SK-N-SH treated with all-trans-retinoic acid at 6 μM for 48 hours (cell line): ENCODE measurements at regions not wholly inside any gene's neighbourhood (a gene's known extent, or its start where the extent isn't known, plus 50 kb on each side); places are given as distances from the start of the nearest gene placed in this dataset.

Source experiments
- ATAC-seq: fragments of 200-7000 bp; cut with Tn5 transposase; 3 replicates; pipeline ENCODE4 v1.9.1; 2020; ENCODE audit warnings: mild to moderate bottlenecking, moderate library complexity
- BACH2 ChIP-seq: fragments of 250-450 bp; sonication (Bioruptor Pico); IDR thresholded peaks from 2 replicates; pipeline ENCODE4 v1.9.0; 2021; ENCODE audit warnings: mild to moderate bottlenecking, borderline replicate concordance
- CSDC2 ChIP-seq: fragments of 250-450 bp; sonication (Bioruptor Pico); IDR thresholded peaks from 2 replicates; pipeline ENCODE4 v1.5.0; 2020; ENCODE audit warnings: mild to moderate bottlenecking, moderate library complexity
- ESRRG ChIP-seq: fragments of 250-450 bp; sonication (Bioruptor Pico); IDR thresholded peaks from 2 replicates; pipeline ENCODE4 v1.6.1; 2021; ENCODE audit warnings: mild to moderate bottlenecking
- GLIS3 ChIP-seq: fragments of 250-450 bp; sonication (Bioruptor Pico); IDR thresholded peaks from 2 replicates; pipeline ENCODE4 v1.5.0; 2020; ENCODE audit warnings: mild to moderate bottlenecking, moderate library complexity
- ISL1 ChIP-seq: fragments of 250-450 bp; sonication (Bioruptor Pico); IDR thresholded peaks from 2 replicates; pipeline ENCODE4 v2.1.2; 2022; ENCODE audit warnings: mild to moderate bottlenecking, moderate library complexity
- OSR1 ChIP-seq: fragments of 250-450 bp; sonication (Bioruptor Pico); IDR thresholded peaks from 2 replicates; pipeline ENCODE4 v1.8.0; 2022; ENCODE audit warnings: moderate library complexity, mild to moderate bottlenecking, inconsistent platforms
- PPARA ChIP-seq: fragments of 250-450 bp; sonication (Bioruptor Pico); IDR thresholded peaks from 2 replicates; pipeline ENCODE4 v1.5.0; 2020; ENCODE audit warnings: mild to moderate bottlenecking, borderline replicate concordance
- RARB ChIP-seq: fragments of 250-450 bp; sonication (Bioruptor Pico); IDR thresholded peaks from 2 replicates; pipeline ENCODE4 v1.8.0; 2021; ENCODE audit warnings: mild to moderate bottlenecking, moderate library complexity
- SNAI2 ChIP-seq: fragments of 250-450 bp; sonication (Bioruptor Pico); IDR thresholded peaks from 2 replicates; pipeline ENCODE4 v1.5.0; 2020; ENCODE audit warnings: mild to moderate bottlenecking, moderate library complexity
- TCF4 ChIP-seq: fragments of 250-450 bp; sonication (Bioruptor Pico); IDR thresholded peaks from 2 replicates; pipeline ENCODE4 v1.8.0; 2021; ENCODE audit warnings: mild to moderate bottlenecking, moderate library complexity, borderline replicate concordance
- TOX ChIP-seq: fragments of 250-450 bp; sonication (Bioruptor Pico); IDR thresholded peaks from 2 replicates; pipeline ENCODE4 v1.8.0; 2021; ENCODE audit warnings: mild to moderate bottlenecking, moderate library complexity, borderline replicate concordance
- ZC3H10 ChIP-seq: fragments of 250-450 bp; sonication (Bioruptor Pico); IDR thresholded peaks from 2 replicates; pipeline ENCODE4 v1.5.1; 2021; ENCODE audit warnings: mild to moderate bottlenecking, moderate library complexity
- ZFP3 ChIP-seq: fragments of 250-450 bp; sonication (Bioruptor Pico); IDR thresholded peaks from 2 replicates; pipeline ENCODE4 v1.5.0; 2020; ENCODE audit warnings: mild to moderate bottlenecking, moderate library complexity
- ZFP30 ChIP-seq: fragments of 450-650 bp; formaldehyde crosslinking; IDR thresholded peaks from 2 replicates; pipeline ENCODE4 v1.5.0; 2022; ENCODE audit warnings: mild to moderate bottlenecking, moderate library complexity
- ZNF565 ChIP-seq: fragments of 450-650 bp; formaldehyde crosslinking; conservative IDR thresholded peaks from 2 replicates; pipeline ENCODE4 v1.5.0; 2020; ENCODE audit warnings: low read depth, mild to moderate bottlenecking, moderate library complexity
- ZNF70 ChIP-seq: fragments of 450-650 bp; formaldehyde crosslinking; IDR thresholded peaks from 2 replicates; pipeline ENCODE4 v1.5.0; 2020; ENCODE audit warnings: mild to moderate bottlenecking, moderate library complexity
- ZNF8 ChIP-seq: fragments of 450-650 bp; formaldehyde crosslinking; IDR thresholded peaks from 2 replicates; pipeline ENCODE4 v1.5.0; 2020; ENCODE audit warnings: mild to moderate bottlenecking, moderate library complexity
- TF ChIP-seq, protein P1 (sequence below): fragments of 250-450 bp; sonication (Bioruptor Pico); IDR thresholded peaks from 2 replicates; pipeline ENCODE4 v1.5.1; 2021; ENCODE audit warnings: mild to moderate bottlenecking, moderate library complexity
- TF ChIP-seq, protein P2 (sequence below): fragments of 250-450 bp; sonication (Bioruptor Pico); IDR thresholded peaks from 2 replicates; pipeline ENCODE4 v1.5.0; 2020; ENCODE audit warnings: mild to moderate bottlenecking, moderate library complexity
- TF ChIP-seq, protein P3 (sequence below): fragments of 250-450 bp; sonication (Bioruptor Pico); IDR thresholded peaks from 2 replicates; pipeline ENCODE4 v1.8.0; 2020; ENCODE audit warnings: mild to moderate bottlenecking, moderate library complexity, borderline replicate concordance
- TF ChIP-seq, protein P4 (sequence below): fragments of 250-450 bp; sonication (Bioruptor Pico); IDR thresholded peaks from 2 replicates; pipeline ENCODE4 v1.5.1; 2020; ENCODE audit warnings: low read depth, mild to moderate bottlenecking, moderate library complexity
- TF ChIP-seq, protein P5 (sequence below): fragments of 250-450 bp; sonication (Bioruptor Pico); IDR thresholded peaks from 2 replicates; pipeline ENCODE4 v1.8.0; 2021; ENCODE audit warnings: low read depth, mild to moderate bottlenecking, moderate library complexity, borderline replicate concordance

DNA sequence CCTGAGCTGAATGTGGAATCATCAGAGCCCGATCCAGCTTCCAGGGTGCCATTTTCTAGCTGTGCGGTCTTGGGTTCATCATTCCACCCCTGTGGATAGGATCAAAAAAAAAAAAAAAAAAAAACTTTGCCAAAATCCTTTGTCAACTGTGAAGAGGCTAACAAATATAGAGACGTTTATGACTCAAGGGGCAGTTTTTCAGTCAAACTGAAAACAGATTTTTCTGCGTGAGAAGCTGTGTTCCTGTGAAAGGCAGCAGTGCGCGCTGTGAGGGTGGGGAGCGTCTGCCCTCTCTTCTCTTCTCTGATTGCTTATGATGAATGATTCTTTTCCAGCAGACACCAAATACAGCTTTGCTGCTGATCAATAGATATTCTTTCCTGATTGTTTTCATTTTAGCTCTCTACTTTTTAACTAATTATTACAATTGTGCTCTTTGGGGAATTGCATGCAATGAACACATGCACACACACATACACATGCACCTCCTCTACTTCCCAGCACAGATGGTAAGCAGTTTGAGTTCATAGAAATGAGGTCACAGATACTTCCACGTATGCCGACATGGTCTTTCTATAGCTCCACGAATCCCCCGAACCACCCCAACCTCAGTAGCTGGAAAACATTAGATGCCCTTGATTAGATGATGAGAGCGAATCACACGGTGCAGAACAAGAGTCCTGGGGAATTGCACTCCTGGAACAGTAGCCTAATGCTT, 175.4 kb downstream of the NRP2 start:
- ATAC-seq = no peak
- TF ChIP-seq CSDC2 (no peak), ESRRG (CRISPR knock-in tag) (no peak), BACH2 (CRISPR knock-in tag) (no peak)

DNA sequence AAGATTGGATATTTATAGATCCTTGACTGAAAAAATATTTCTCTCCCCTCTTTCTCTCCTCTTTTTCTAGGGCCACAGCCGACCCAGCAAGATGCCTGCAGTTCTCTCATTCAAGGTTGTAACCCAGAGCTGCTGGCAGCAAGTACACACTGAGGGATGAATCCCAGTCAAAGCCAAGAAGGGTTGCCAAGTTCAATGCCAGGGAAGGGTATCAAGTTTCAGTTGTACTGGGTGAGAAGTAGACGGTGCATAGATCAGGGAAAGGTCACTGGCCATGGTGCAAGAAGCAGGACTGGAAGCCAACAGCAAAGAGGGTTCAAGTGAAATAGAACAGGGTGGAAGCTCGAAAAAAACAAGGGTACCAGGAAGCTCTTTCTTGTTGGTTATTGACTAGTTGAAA, 170.2 kb downstream of the NRP2 start:
- TF ChIP-seq TOX (CRISPR knock-in tag) (no peak), TCF4 (CRISPR knock-in tag) (no peak), CSDC2 (no peak), ZC3H10 (no peak), GLIS3 (no peak), PPARA (no peak), ISL1 (CRISPR knock-in tag) (no peak), ESRRG (CRISPR knock-in tag) (no peak), SNAI2 (no peak), ZNF8 (no peak), ZNF70 (no peak), ZFP3 (no peak), BACH2 (CRISPR knock-in tag) (no peak), OSR1 (CRISPR knock-in tag) (no peak), RARB (no peak)
- TF ChIP-seq, protein P1, sequence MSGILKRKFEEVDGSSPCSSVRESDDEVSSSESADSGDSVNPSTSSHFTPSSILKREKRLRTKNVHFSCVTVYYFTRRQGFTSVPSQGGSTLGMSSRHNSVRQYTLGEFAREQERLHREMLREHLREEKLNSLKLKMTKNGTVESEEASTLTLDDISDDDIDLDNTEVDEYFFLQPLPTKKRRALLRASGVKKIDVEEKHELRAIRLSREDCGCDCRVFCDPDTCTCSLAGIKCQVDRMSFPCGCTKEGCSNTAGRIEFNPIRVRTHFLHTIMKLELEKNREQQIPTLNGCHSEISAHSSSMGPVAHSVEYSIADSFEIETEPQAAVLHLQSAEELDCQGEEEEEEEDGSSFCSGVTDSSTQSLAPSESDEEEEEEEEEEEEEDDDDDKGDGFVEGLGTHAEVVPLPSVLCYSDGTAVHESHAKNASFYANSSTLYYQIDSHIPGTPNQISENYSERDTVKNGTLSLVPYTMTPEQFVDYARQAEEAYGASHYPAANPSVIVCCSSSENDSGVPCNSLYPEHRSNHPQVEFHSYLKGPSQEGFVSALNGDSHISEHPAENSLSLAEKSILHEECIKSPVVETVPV = no peak
- TF ChIP-seq, protein P2, sequence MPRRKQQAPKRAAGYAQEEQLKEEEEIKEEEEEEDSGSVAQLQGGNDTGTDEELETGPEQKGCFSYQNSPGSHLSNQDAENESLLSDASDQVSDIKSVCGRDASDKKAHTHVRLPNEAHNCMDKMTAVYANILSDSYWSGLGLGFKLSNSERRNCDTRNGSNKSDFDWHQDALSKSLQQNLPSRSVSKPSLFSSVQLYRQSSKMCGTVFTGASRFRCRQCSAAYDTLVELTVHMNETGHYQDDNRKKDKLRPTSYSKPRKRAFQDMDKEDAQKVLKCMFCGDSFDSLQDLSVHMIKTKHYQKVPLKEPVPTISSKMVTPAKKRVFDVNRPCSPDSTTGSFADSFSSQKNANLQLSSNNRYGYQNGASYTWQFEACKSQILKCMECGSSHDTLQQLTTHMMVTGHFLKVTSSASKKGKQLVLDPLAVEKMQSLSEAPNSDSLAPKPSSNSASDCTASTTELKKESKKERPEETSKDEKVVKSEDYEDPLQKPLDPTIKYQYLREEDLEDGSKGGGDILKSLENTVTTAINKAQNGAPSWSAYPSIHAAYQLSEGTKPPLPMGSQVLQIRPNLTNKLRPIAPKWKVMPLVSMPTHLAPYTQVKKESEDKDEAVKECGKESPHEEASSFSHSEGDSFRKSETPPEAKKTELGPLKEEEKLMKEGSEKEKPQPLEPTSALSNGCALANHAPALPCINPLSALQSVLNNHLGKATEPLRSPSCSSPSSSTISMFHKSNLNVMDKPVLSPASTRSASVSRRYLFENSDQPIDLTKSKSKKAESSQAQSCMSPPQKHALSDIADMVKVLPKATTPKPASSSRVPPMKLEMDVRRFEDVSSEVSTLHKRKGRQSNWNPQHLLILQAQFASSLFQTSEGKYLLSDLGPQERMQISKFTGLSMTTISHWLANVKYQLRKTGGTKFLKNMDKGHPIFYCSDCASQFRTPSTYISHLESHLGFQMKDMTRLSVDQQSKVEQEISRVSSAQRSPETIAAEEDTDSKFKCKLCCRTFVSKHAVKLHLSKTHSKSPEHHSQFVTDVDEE (CRISPR knock-in tag) = no peak
- TF ChIP-seq, protein P3, sequence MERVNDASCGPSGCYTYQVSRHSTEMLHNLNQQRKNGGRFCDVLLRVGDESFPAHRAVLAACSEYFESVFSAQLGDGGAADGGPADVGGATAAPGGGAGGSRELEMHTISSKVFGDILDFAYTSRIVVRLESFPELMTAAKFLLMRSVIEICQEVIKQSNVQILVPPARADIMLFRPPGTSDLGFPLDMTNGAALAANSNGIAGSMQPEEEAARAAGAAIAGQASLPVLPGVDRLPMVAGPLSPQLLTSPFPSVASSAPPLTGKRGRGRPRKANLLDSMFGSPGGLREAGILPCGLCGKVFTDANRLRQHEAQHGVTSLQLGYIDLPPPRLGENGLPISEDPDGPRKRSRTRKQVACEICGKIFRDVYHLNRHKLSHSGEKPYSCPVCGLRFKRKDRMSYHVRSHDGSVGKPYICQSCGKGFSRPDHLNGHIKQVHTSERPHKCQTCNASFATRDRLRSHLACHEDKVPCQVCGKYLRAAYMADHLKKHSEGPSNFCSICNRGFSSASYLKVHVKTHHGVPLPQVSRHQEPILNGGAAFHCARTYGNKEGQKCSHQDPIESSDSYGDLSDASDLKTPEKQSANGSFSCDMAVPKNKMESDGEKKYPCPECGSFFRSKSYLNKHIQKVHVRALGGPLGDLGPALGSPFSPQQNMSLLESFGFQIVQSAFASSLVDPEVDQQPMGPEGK (CRISPR knock-in tag) = no peak
- TF ChIP-seq, protein P4, sequence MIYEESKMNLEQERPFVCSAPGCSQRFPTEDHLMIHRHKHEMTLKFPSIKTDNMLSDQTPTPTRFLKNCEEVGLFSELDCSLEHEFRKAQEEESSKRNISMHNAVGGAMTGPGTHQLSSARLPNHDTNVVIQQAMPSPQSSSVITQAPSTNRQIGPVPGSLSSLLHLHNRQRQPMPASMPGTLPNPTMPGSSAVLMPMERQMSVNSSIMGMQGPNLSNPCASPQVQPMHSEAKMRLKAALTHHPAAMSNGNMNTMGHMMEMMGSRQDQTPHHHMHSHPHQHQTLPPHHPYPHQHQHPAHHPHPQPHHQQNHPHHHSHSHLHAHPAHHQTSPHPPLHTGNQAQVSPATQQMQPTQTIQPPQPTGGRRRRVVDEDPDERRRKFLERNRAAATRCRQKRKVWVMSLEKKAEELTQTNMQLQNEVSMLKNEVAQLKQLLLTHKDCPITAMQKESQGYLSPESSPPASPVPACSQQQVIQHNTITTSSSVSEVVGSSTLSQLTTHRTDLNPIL (CRISPR knock-in tag) = no peak
- no peak for ATAC-seq

DNA sequence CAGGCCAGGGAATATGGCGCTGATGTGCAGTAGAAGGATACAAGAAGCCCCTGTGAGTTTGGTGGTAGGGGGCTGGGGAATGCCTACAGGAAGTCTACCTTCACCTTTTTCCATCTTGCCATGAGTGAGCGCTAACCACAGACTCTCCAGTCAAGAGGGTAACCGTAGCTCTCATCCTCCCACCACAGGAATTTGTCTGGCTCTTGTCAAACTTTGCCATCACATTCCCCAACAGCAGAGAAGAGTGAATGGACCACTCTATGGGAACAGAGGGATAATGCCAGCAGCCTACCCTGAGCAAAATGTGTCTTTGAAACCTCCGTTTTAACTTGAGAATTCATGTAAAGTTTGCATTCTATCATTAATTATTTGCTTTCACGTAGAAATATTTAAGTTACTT, 168.3 kb downstream of the NRP2 start:
- ATAC-seq = peak; percentile 51
- TF ChIP-seq, protein P2 (CRISPR knock-in tag) = no peak
- TF ChIP-seq GLIS3 (no peak), OSR1 (CRISPR knock-in tag) (no peak), SNAI2 (no peak), ESRRG (CRISPR knock-in tag) (no peak), ZFP30 (no peak), ZNF70 (no peak), ZNF565 (CRISPR knock-in tag) (no peak), BACH2 (CRISPR knock-in tag) (no peak), ZNF8 (no peak), CSDC2 (no peak), PPARA (no peak)
- TF ChIP-seq, protein P5, sequence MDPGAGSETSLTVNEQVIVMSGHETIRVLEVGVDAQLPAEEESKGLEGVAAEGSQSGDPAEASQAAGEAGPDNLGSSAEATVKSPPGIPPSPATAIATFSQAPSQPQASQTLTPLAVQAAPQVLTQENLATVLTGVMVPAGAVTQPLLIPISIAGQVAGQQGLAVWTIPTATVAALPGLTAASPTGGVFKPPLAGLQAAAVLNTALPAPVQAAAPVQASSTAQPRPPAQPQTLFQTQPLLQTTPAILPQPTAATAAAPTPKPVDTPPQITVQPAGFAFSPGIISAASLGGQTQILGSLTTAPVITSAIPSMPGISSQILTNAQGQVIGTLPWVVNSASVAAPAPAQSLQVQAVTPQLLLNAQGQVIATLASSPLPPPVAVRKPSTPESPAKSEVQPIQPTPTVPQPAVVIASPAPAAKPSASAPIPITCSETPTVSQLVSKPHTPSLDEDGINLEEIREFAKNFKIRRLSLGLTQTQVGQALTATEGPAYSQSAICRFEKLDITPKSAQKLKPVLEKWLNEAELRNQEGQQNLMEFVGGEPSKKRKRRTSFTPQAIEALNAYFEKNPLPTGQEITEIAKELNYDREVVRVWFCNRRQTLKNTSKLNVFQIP (CRISPR knock-in tag) = no peak
- TF ChIP-seq, protein P1 = no peak
- TF ChIP-seq, protein P3 (CRISPR knock-in tag) = no peak
